Transverse colon (tissue), 4 donors: ENCODE measurements at regions not wholly inside any gene's neighbourhood (a gene's known extent, or its start where the extent isn't known, plus 50 kb on each side); places are given as distances from the start of the nearest gene placed in this dataset.

Source experiments
- DNase-seq: peaks from one replicate; pipeline ENCODE4 v3.0.0-alpha.2; 2019
- H3K27ac ChIP-seq, 4 donors: fragments of 200-600 bp; sonication (generic); 2 replicates each; pipeline ENCODE4 v1.5.1; 2016 to 2018; ENCODE audit warnings: inconsistent platforms in 4 of 4
- H3K27me3 ChIP-seq: fragments of 200-600 bp; sonication (generic); 2 replicates; pipeline ENCODE4 v1.5.1; 2017; ENCODE audit warnings: inconsistent platforms
- H3K36me3 ChIP-seq, 4 donors: fragments of 200-600 bp; sonication (generic); 2 replicates each; pipeline ENCODE4 v1.5.1; 2017 to 2019; ENCODE audit warnings: inconsistent platforms in 4 of 4
- H3K4me1 ChIP-seq, 4 donors: fragments of 200-600 bp; sonication (generic); 2 replicates each; pipeline ENCODE4 v1.5.1; 2017 to 2020; ENCODE audit warnings: inconsistent platforms in 4 of 4
- H3K4me3 ChIP-seq, 4 donors: fragments of 200-600 bp; sonication (generic); 1 replicate in 1 of 4; 2 replicates in 3 of 4; pipeline versions ENCODE4 v1.5.1 to v1.6.1; 2017 to 2019; ENCODE audit warnings: inconsistent platforms in 4 of 4
- H3K9me3 ChIP-seq, 2 donors: fragments of 200-600 bp; sonication (generic); 2 replicates each; pipeline ENCODE4 v1.5.1; 2017 to 2019; ENCODE audit warnings: inconsistent platforms in 2 of 2
- CTCF ChIP-seq, 5 experiments: fragments of 200-600 bp in 3 of 5; fragments of 450-650 bp in 2 of 5; sonication (generic) in 3 of 5; IDR thresholded peaks; 1 replicate in 2 of 5; 2 replicates in 3 of 5; pipeline ENCODE4 v1.5.1; 2016 to 2017; ENCODE audit warnings: antibody characterized with exemption in 5 of 5, inconsistent platforms in 3 of 5, mild to moderate bottlenecking in 2 of 5, moderate library complexity in 1 of 5
- EP300 ChIP-seq: sonication (generic); formaldehyde crosslinking; IDR thresholded peaks from one replicate; pipeline ENCODE4 v1.6.1; 2017; ENCODE audit warnings: antibody characterized with exemption, low read depth
- POLR2A ChIP-seq: fragments of 450-650 bp; IDR thresholded peaks from one replicate; pipeline ENCODE4 v1.6.1; 2016; ENCODE audit warnings: antibody characterized with exemption, mild to moderate bottlenecking, moderate library complexity
- POLR2AphosphoS5 ChIP-seq, 3 donors: sonication (generic); formaldehyde crosslinking; IDR thresholded peaks; one replicate each; pipeline ENCODE4 v1.6.1; 2016; ENCODE audit warnings: antibody characterized with exemption in 3 of 3
- WGBS, 2 donors: methylation state at CpG; one replicate each; pipeline ENCODE4 v1.1.5; 2018; ENCODE audit warnings: low coverage in 1 of 2; 5-methylcytosine and 5-hydroxymethylcytosine counted together
- in situ Hi-C, 4 donors: fragments of 200-750 bp; cut with MboI; loops; one replicate each; pipeline versions ENCODE4 v1.15.0 to v1.15.1; 2017; ENCODE audit warnings: low sequenced_read_pairs in 3 of 4, low pct_ligation_motif_present in 1 of 4, low pct_unique_long_range_greater_than_20kb in 1 of 4
- intact Hi-C: fragments of 100-400 bp; cut with DNase I; formaldehyde crosslinking; loops from one replicate; pipeline ENCODE4 v1.15.1; 2023; ENCODE audit warnings: low total_unique reads

- TF ChIP-seq POLR2AphosphoS5 (IDR thresholded peaks at IDR 0.05) (no peak), POLR2A (no peak), EP300 (no peak), CTCF (IDR thresholded peaks at IDR 0.05) (no peak)
- WGBS, 2 donors: 89 to 100% methylated on average over 3 to 10 of the region's 10 CpGs
- intact Hi-C loops: no loop called here
- H3K36me3 ChIP-seq: no peaks in the 10 kb centered on the region
- H3K9me3 ChIP-seq: no peaks in the 10 kb centered on the region
- no peak for DNase-seq
- H3K27me3 ChIP-seq: peaks cover 9% of the 10 kb centered on the region
- no peak overlapping the region for H3K27ac ChIP-seq
- H3K4me3 ChIP-seq: no peak overlapping the region
- peaks cover 6 to 18% (median 17%) of the 10 kb centered on the region in 4 donors for H3K4me1 ChIP-seq
- in situ Hi-C loops: no loop called here
Measured at GRCh38 chr21:41660748-41661147, 106.1 kb downstream of the RIPK4 start.

GRCh38 chr21:41659791-41660560 lies 106.9 kb downstream of the RIPK4 start:
- in situ Hi-C loops (no loop called here), intact Hi-C loops (no loop called here)
- no peak for TF ChIP-seq POLR2A
- TF ChIP-seq POLR2AphosphoS5 (IDR thresholded peaks at IDR 0.05): no peak
- TF ChIP-seq EP300: no peak
- TF ChIP-seq CTCF (IDR thresholded peaks at IDR 0.05): no peak
- 80 to 83% methylated on average over 1 to 16 of the region's 16 CpGs for WGBS, 2 donors
- Histone ChIP-seq H3K36me3 (no peaks in the 10 kb centered on the region), H3K4me3 (no peak overlapping the region), H3K27me3 (peaks cover 9% of the 10 kb centered on the region), H3K9me3 (no peaks in the 10 kb centered on the region), H3K4me1 (peaks cover 6 to 13% (median 12%) of the 10 kb centered on the region in 4 donors), H3K27ac (no peak overlapping the region)
- no peak for DNase-seq

- Histone ChIP-seq H3K4me1 (no peaks in the 10 kb centered on the region), H3K27me3 (peaks cover 9% of the 10 kb centered on the region), H3K4me3 (no peak overlapping the region), H3K36me3 (no peaks in the 10 kb centered on the region), H3K27ac (no peak overlapping the region), H3K9me3 (no peaks in the 10 kb centered on the region)
- whole genome bisulfite sequencing, 2 donors: 60 to 79% methylated on average over 1 to 6 of the region's 6 CpGs
- in situ Hi-C loops: no loop called here
- no peak for TF ChIP-seq POLR2AphosphoS5 (IDR thresholded peaks at IDR 0.05)
- TF ChIP-seq CTCF (IDR thresholded peaks at IDR 0.05): no peak
- no peak for TF ChIP-seq POLR2A
- TF ChIP-seq EP300: no peak
- DNase-seq: no peak
- intact Hi-C loops: no loop called here
Measured at GRCh38 chr21:41656946-41657525, 109.8 kb downstream of the RIPK4 start.

GRCh38 chr21:41655259-41655658 lies 111.6 kb downstream of the RIPK4 start:
- no peak overlapping the region for H3K4me3 ChIP-seq
- peaks cover 0 to 8% (median 2%) of the 10 kb centered on the region in 4 donors for H3K4me1 ChIP-seq
- no peaks in the 10 kb centered on the region for H3K36me3 ChIP-seq
- peaks cover 9% of the 10 kb centered on the region for H3K27me3 ChIP-seq
- no peak overlapping the region for H3K27ac ChIP-seq
- H3K9me3 ChIP-seq: no peaks in the 10 kb centered on the region
- in situ Hi-C loops (no loop called here), intact Hi-C loops (no loop called here)
- TF ChIP-seq POLR2AphosphoS5 (IDR thresholded peaks at IDR 0.05): no peak
- TF ChIP-seq CTCF (IDR thresholded peaks at IDR 0.05): no peak
- no peak for TF ChIP-seq EP300
- TF ChIP-seq POLR2A: no peak
- DNase-seq: no peak
- 74 to 85% methylated on average over 4 of the region's 4 CpGs for WGBS, 2 donors
